ENCODE measurements at regions not wholly inside any gene's neighbourhood (a gene's known extent, or its start where the extent isn't known, plus 50 kb on each side); places are given as distances from the start of the nearest gene placed in this dataset.
"Not testable (repeated sequence)": the region's sequence is repeated elsewhere in the genome, so short reads cannot be mapped to it uniquely, and the experiment has no call there.

DNA sequence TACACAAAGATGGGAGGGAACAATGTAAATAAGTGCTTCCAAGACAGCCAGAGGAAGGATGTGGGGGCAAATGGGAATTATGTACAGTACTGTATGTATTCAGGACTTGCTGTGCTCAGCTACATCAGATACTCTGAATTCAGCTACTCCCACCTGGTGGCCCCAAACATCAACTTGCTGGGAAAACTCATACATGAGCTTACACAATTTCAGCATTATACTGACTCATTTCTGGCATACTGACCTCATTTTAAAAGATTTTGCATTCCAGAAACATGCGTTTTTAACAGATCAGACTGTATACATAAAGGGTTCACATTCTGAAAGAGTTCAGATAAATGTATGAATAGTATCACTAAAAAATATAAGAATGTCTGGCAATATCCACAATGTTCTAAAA lies 59.7 kb downstream of the GPX5 start:
- DNase-seq = no peak

DNA sequence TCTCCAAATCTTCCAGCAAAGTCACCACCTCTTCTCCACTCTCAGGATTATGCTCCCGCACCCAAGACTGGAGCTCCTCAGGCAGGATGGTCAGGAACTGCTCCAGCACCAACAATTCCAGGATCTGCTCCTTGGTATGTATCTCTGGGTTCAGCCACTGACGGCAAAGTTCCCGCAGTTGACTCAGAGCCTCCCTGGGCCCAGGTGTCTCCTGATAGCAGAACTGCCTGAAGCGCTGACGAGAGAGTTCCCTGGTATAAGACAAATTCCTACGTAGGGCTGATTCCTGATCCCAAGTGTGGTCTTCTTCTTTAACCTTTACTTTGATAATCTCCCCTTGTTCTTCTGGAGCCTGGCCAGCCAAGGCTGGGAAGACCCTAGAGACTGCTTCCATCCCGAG lies 60.6 kb downstream of the GPX5 start:
- DNase-seq = no peak

DNA sequence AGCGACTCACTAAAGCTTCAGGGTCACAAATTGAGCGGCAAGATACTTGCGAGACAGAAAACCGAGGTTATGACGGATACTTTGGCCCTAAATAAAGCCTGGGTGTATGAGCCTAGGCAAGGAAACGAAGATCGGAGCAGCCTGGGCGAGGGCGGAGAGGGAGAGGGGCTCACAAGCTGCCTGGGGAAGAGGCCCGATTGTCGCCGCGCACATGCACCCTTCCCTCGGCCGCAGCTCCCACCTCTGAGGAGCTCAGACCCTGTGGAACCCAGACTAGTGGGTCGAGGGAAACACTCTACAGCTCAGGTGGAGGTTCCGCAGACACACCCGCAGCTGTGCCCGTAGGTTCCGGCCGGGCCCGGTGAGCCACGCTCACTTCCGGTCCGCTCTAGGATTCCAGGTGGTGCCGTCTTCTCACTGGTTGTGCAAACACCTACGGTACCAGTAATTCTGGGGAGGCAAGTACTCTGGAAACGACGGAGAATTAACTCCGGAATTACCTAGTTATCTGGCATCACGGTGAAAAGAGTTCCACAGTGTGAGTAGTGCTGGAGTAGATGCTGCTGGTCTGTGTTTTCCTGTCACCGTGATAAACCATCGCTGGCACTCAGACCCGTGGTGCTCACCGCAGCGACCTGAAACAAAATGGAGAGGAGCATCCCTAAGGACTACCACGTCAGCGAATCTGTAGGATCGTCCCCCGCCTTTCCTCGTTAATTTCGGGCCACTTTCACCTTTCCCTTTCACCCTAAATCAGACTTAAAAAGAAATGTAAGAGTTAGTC lies 61.5 kb downstream of the GPX5 start:
- peak; percentile 49 for DNase-seq

DNA sequence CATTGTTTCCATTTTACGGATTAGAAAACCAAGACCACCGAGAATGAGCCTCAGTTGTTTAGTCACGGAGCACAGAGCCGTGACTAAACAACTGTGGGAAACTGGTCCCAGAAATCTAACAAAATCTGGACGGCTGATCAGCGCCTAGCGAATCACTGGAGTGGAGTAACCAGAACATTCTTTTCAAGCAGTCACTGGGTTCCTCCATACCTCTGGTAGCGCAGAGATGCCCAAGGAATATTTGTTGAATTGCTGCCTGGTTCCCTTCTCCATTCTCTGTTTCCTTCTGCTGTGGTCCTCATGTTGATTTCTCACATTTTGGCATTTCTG lies 62.0 kb downstream of the GPX5 start:
- no peak for DNase-seq

DNA sequence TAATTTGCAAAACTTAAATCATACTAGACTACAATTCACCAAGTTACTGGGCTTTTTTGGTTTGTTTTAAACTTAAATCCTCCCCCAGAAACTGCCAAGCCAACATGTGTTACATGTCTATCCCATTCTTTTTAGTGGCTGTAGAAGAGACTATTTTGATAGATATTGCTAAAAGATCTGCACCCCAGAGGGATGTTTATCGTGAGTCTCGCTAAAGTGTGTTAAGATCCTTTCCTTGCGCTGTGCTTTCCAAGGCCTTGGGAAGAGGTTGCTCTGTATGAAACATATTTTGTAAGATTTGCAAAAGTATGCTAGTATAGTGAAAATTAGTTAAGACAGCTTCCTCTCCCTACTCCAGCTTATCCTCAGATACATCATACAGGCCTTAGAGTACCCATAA lies 63.0 kb downstream of the GPX5 start:
- DNase-seq = no peak

DNA sequence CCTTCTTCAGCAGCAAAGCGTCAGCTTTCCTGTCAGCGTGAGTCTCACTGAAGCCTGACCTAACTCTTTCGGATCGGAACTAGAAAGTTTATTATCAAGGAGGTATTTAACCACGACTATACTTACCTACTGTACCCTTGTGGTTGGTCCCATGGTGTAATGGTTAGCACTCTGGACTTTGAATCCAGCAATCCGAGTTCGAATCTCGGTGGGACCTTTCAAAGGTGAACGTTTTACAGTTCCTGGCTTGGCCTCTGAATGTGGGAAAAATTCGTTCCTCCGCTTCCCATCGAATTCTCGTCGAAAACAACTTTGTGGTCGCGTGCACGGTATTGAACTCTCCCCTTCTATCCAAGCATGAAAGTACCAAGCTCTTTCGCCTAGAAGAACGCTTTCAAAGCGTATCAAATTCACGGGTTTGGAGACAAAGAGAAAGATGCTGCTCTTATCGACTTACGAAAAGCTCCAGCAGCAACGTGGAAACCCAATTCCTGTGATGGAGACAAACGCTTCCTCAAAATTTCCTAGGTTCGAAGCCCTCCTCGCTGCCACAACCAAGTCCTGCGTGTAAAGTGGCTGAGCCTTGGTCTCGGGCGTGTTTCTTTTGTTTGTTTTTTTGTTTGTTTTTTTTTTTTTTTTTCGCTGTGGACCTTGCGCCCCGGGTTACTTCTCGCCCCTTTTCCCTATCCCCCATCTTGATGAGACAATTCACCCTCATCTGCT lies 63.7 kb downstream of the GPX5 start:
- no peak for DNase-seq

DNA sequence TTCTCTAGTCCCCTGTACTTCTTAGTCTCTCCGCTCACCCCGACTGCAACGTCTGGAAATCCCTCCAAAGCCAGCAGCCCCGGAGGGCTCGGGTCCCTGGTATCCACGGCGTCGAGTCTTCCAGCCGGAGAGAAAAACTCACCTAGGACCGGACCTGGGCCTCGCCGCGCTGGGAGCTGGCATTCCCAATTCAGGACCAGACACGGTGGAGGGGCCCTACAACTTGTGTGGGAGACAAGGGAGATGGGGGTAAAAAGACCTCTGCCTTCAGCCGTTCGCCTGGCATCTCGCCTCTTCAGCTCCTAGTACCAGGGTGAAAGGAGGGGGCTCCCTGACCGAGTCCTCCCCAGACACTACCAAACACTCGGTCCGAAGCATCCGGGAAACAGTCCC lies 64.3 kb downstream of the GPX5 start:
- DNase-seq = no peak

DNA sequence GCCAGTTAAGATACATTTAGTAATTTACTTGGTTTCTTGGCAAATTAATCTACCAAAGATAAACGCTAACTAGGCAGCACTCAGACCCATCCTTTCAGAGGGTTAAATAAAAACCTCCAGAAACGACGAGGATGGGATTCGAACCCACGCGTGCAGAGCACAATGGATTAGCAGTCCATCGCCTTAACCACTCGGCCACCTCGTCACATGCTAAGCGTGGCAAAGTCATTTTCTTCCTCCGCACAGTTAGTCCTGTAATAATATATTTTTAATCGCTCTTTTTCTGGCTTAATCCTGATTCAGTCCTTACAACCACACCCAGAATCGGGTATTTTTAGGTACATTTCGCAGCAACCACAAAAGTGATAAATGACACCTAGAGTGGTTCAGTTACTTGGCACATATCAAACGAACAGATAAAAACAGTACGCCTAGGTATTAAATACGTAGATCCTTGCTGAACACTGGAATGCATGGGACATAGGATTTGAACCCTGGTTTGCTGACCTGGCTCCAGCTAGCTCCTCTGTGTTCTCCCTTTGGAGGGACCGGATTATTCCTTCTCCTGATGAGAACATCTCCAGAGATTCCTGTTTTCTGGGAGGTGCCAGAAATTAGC lies 71.6 kb downstream of the GPX5 start:
- no peak for DNase-seq

DNA sequence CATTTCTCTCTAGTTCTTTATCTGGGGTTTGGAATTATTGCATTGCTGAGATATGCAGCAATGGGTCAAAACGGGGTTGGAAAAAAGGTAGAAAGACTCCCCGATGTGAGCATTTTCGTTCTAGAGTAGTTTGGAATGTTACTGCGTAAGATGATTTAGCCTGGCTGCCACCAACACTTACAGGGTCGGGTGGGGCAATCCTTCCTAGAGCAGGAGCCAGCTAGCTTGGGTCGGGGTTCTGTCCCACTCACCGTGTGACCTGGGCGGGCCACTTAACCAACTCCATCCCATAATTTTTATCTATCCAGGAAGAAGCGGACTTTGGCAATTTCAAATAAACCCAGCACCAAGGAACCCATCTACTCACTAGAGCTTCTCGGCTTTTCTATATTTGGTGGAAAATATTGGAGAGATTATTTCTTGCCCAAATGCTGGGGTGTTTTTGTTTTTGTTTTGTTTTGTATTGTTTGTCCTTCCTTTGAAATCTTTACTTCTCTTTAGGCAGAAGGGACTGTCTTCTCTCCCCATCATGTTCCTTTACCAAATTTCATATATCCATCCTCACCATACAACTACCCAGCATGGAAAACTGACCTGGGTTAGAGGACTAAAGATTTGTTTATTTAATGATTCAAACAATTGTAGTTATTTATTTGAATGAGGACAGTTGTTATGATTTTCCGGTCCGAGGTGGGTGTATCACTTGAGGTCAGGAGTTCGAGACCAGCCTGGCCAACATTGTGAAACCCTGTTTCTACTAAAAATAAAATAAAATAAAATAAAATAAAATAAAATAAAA lies 72.4 kb downstream of the GPX5 start:
- no peak for DNase-seq

DNA sequence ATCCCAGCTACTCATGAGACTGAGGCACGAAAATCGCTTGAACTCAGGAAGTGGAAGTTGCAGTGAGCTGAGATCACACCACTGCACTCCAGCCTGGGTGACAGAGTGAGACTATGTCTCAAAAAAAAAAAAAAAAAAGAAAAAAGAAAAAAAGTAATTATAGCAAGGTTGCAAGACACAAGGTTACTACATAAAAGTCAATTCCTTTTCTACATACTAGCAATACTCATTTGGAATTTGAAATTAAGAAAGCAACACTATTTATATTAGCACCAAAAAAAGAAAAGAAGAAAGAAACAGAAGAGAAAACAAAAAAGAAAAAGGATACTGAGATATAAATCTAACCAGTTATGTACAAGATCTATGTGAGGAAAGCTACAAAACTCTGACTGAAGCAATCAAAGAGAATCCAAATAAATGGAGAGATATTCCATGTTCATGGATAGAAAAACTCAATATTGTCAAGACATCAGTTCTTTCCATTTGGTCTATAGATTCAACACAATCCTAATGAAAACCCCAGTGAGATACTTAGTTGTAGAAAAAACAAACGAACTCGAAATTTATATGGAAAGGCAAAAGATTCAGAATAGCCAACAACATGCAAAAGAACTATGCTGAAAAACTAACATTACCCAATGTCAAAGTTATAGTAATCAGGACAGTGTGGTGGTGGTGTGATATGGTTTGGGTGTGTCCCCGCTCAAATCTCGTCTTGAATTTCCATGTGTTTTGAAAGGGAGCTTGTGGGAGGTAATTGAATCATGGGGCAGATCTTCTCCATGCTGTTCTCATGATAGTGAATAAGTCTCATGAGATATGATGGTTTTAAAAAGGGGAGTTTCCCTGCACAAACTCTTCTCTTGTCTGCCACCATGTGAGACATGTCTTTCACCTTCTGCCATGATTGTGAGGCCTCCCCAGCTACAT lies 73.3 kb downstream of the GPX5 start:
- DNase-seq = no peak

DNA sequence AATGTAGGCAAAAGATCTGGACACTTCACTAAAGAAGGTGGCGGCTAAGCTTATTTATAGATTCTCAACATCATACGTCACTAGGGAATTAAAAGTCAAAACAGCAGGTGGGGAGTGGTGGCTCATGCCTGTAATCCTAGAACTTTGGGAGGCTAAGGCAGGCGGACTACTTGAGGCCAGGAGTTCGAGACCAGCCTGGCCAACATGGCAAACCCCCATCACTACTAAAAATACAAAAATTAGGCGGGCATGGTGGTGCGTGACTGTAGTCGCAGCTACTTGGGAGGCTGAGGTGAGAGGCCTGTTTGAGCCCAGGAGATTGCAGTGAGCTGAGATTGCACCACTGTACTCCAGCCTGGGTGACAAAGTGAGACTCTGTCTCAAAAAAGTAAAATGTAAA lies 74.6 kb downstream of the GPX5 start:
- no peak for DNase-seq

DNA sequence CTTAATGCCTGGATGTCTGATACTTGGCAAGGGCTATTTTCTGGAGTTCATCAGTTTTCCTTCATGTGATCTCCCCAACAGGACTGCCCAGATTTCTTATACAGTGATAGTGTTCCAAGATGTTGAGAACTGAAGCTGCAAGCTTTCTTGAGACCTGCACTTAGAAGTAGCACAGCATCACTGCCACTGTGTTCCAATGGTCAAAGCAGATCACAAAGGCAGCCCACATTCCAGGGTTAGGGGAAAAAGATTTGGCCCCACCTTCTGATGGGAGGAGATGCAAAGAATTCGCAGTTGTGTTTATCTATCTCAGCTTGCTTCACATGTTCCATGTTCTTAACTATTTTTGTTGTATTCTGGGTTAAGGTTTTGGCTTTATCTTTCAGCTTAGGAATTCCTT lies 78.2 kb downstream of the GPX5 start:
- no peak for DNase-seq

DNA sequence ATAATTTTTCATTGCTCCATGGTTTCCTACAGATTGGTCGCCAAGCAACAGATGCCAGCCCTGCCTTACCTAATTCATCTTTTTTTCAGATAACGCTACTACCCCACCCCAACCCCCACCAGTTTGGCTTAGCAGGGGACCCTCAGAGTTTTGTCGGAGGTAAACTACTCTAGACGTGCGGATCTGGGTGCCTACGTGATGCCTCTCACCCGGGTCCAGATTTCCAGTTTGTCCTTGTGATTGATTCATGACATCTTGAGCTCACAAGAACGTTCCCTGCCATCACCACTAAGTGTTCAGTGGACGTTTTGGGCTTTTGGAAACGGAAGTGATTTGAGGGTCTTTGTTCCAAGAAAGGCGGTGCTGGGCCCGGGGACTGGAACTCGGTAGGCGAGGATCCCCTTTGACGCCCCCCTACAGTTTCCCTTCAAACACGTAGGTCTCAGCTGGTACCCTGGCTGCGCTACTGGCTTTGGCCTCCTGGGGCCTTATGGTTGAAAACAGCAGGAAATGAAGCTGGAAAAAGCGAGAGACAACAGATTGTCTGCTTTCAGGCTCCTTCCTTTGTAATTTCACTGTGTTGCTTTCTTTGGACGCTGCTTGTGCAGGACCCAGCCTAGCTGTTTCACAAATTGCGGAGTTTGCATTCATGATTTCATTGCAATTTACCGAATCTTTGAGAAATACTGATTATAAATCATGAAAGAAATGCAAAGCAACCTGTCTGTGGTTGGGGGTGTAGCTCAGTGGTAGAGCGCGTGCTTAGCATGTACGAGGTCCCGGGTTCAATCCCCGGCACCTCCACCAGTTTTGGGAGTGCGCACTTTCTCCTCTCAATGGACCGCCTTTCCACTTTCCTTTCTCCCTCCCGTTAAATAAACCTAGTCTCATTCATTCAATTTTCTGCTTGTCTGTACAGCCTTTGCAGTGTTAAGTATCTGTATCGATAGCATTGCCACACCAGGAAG lies 81.0 kb downstream of the GPX5 start:
- DNase-seq = peak; percentile 38

DNA sequence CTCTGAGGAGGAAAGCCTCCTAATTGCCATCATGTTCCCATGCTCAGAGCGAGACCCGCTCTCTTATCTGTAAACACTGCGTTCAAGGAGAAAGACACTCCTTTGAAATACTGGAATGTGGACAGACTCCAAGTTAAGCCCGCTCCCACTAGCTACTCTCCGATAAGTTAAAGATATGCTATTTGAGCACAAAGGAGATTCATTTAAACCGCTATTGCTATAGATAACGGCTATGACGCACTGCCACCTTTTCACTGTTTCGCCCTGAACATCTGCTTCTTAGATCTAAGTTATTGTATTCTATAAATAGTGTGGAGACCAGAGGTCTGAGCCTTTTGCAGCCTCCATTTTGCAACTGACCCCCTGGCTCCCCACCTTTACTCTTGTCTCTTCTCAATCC lies 82.3 kb downstream of the GPX5 start:
- DNase-seq = no peak

DNA sequence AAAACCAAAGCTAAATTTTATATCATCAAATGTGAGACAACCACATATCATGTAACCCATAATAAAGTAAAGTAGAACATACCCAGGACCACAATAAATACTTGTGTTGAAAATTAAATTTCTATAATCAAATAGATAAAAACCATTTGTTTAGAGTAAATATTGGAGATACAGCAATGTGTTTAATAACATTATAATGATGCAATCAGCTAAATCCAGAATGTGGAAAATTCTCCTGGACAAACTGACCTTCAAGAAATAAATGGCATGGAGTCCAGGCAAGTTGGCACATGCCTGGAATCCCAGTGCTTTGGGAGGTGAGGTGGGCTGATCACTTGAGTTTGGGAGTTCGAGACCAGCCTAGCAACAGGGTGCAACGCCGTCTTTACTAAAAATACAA lies 84.0 kb downstream of the GPX5 start:
- no peak for DNase-seq

DNA sequence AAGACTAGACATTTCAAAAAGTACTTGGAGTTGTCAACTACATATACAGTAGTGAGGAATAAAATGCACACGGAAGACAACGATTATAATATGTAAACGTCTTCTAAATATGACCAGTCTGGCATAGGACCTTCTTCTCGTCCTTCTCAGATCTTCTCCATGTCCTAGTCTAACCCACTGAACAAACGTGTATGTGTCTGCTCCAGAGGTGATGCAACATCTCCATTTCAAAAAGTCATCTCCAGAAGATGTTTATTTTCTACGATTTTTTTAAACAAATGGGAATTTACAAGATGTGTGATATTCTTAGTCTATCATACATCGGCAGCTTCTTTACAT lies 89.9 kb downstream of the GPX5 start:
- no peak for DNase-seq

DNA sequence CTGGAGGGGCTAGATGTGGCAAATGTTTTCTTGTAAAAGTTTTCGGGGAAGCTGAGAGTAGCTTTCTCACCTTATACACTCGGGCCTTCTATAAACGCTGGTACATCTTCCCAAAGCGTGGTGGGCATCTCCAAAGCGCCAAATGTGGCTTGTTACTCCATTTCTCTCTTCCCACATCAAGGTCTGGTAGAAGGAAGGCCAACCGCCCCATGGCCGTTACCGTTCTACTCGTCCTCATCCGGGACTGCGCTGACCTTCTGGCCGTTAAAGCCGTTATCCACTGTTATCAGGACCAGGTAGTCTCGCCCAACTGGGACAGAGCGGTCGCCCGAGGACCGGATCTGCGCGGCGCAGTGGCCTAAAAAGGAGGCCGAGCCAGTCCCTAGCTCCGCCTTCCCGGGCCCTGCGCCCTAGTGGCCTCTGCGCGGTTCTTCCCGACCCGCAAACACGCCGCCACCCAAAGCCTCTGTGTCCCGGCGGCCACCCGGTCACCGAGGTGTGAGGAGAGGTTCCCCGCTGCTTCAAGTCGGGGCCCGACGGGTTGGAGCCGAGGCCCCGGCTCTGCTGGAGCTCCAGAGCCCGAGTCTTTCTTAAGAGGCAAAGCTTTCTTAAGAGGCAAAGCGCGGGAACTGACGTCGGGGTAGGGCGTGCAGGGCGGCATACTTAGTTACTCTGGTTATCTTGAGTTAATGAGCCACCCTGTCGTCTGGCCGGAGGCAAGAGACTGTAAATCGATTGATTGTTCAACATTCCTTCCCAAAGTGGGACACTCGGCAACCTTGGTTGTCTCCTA lies 90.5 kb downstream of the GPX5 start:
- no peak for DNase-seq

DNA sequence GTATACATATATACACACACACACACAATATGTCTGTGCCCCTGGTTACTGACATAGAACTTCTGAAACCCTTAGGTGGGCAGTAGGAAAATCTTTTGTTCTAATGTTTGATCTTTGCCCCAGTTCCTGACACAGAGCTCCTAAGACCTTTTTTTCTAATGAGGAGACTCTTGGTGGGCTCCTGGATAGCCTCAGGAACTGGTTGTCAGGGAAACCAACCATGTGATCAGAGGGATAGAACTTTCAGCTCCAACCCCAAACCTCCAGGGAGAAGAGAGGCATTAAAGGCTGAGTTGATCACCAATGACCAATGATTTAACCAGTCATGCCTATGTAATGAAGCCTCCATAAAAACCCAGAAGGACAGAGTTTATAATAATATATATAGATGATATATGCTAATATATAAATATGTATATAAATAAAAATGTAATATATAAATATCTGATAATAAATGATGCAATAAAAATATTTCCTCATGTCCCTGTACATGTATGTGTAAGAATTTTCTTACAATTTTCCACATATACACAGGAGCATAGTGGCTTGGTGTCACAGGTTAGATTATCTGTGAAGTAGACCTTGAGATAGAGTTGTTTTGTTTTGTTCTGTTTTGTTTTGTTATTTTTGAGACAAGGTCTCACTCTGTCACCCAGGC lies 93.3 kb downstream of the GPX5 start:
- no peak for DNase-seq

DNA sequence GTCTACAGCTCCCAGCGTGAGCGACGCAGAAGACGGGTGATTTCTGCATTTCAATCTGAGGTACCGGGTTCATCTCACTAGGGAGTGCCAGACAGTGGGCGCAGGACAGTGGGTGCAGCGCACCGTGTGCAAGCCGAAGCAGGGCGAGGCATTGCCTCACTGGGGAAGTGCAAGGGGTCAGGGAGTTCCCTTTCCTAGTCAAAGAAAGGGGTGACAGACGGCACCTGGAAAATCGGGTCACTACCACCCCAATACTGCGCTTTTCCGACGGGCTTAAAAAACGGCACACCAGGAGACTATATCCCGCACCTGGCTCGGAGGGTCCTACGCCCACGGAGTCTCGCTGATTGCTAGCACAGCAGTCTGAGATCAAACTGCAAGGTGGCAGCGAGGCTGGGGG lies 95.6 kb downstream of the GPX5 start:
- DNase-seq = not testable (repeated sequence)

DNA sequence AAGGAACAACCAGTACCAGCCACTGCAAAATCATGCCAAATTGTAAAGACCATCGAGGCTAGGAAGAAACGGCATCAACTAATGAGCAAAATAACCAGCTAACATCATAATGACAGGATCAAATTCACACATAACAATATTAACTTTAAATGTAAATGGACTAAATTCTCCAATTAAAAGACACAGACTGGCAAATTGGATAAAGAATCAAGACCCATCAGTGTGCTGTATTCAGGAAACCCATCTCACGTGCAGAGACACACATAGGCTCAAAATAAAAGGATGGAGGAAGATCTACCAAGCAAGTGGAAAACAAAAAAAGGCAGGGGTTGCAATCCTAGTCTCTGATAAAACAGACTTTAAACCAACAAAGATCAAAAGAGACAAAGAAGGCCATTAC lies 97.6 kb downstream of the GPX5 start:
- DNase-seq = not testable (repeated sequence)

All from activated CD4-positive, CD25-positive, alpha-beta regulatory T cell treated with anti-CD3 and anti-CD28 coated beads, Interleukin-2, amount 50 U/mL, for 72 hours (primary cell).